WTC11 (cell line): ENCODE measurements at regions not wholly inside any gene's neighbourhood (a gene's known extent, or its start where the extent isn't known, plus 50 kb on each side); places are given as distances from the start of the nearest gene placed in this dataset.

Experiments used
- ATAC-seq: fragments of 200-7000 bp; cut with Tn5 transposase; 2 replicates; pipeline ENCODE4 v1.10.0; 2021; ENCODE audit warnings: mild to moderate bottlenecking, moderate library complexity
- CTCF ChIA-PET: fragments of 300-600 bp; sonication (Branson Sonifier 250); formaldehyde crosslinking; loops from one replicate; lab custom pipeline; 2021; ENCODE audit warnings: antibody characterized with exemption; lab: Charles Lee
- POLR2A ChIA-PET: fragments of 350-600 bp; sonication (Branson Sonifier 250); formaldehyde crosslinking; loops from one replicate; lab custom pipeline; 2021; ENCODE audit warnings: antibody characterized with exemption; lab: Charles Lee
- DNase-seq: peaks from one replicate; pipeline ENCODE4 v3.0.0; 2021; ENCODE audit warnings: low spot score
- H3K27ac Mint-ChIP-seq: 2 replicates; pipeline ENCODE4 v1.8.0; 2021; ENCODE audit warnings: mixed read lengths
- H3K27me3 Mint-ChIP-seq: 2 replicates; pipeline ENCODE4 v1.8.0; 2021; ENCODE audit warnings: low read depth, mild to moderate bottlenecking, moderate library complexity, mixed read lengths
- H3K36me3 Mint-ChIP-seq: 2 replicates; pipeline ENCODE4 v1.8.0; 2021; ENCODE audit warnings: mixed read lengths
- H3K4me1 Mint-ChIP-seq: 2 replicates; pipeline ENCODE4 v1.8.0; 2022; ENCODE audit warnings: mixed read lengths
- H3K4me3 Mint-ChIP-seq: 2 replicates; pipeline ENCODE4 v1.8.0; 2021; ENCODE audit warnings: mild to moderate bottlenecking, moderate library complexity, mixed read lengths
- H3K9me3 Mint-ChIP-seq: 2 replicates; pipeline ENCODE4 v1.8.0; 2021; ENCODE audit warnings: mixed read lengths
- CREB1 ChIP-seq: sonication (generic); formaldehyde crosslinking; IDR thresholded peaks from 2 replicates; pipeline ENCODE4 v1.8.0; 2023; ENCODE audit warnings: mild to moderate bottlenecking, missing genetic modification reagents
- ELF4 ChIP-seq: sonication (generic); formaldehyde crosslinking; IDR thresholded peaks from 2 replicates; pipeline ENCODE4 v1.8.1; 2022; ENCODE audit warnings: low read depth, mild to moderate bottlenecking, moderate library complexity, missing genetic modification reagents
- ETV6 ChIP-seq: sonication (generic); formaldehyde crosslinking; IDR thresholded peaks from 2 replicates; pipeline ENCODE4 v1.8.1; 2022; ENCODE audit warnings: mild to moderate bottlenecking, missing genetic modification reagents
- FOXP1 ChIP-seq: sonication (generic); formaldehyde crosslinking; IDR thresholded peaks from 2 replicates; pipeline ENCODE4 v1.8.0; 2022; ENCODE audit warnings: missing genetic modification reagents, mild to moderate bottlenecking, moderate library complexity, borderline replicate concordance
- GRHL2 ChIP-seq: fragments of 250-450 bp; sonication (Bioruptor Pico); IDR thresholded peaks from 2 replicates; pipeline ENCODE4 v1.8.0; 2022; ENCODE audit warnings: mild to moderate bottlenecking, moderate library complexity; ENCODE audit not compliant: insufficient replicate concordance, severe bottlenecking
- HMGA2 ChIP-seq: fragments of 250-450 bp; sonication (Bioruptor Pico); IDR thresholded peaks from 2 replicates; pipeline ENCODE4 v1.4.0; 2021; ENCODE audit warnings: mild to moderate bottlenecking, moderate library complexity
- JUN ChIP-seq: sonication (generic); formaldehyde crosslinking; IDR thresholded peaks from 2 replicates; pipeline ENCODE4 v1.8.0; 2023; ENCODE audit warnings: mild to moderate bottlenecking, missing genetic modification reagents
- KAT7 ChIP-seq: sonication (generic); formaldehyde crosslinking; IDR thresholded peaks from 2 replicates; pipeline ENCODE4 v1.8.1; 2023; ENCODE audit warnings: missing genetic modification reagents, mild to moderate bottlenecking, borderline replicate concordance
- ZBTB21 ChIP-seq: sonication (generic); formaldehyde crosslinking; IDR thresholded peaks from 2 replicates; pipeline ENCODE4 v1.8.1; 2023; ENCODE audit warnings: mild to moderate bottlenecking, missing genetic modification reagents, borderline replicate concordance
- ZNF232 ChIP-seq: sonication (generic); formaldehyde crosslinking; IDR thresholded peaks from 2 replicates; pipeline ENCODE4 v1.8.0; 2022; ENCODE audit warnings: mild to moderate bottlenecking, missing genetic modification reagents
- ZNF671 ChIP-seq: fragments of 250-450 bp; sonication (Bioruptor Pico); IDR thresholded peaks from 2 replicates; pipeline ENCODE4 v1.8.0; 2021; ENCODE audit warnings: mild to moderate bottlenecking
- TF ChIP-seq, protein P1 (sequence below): sonication (generic); formaldehyde crosslinking; IDR thresholded peaks from 2 replicates; pipeline ENCODE4 v1.8.1; 2022; ENCODE audit warnings: mild to moderate bottlenecking, moderate library complexity, missing genetic modification reagents
- TF ChIP-seq, protein P2 (sequence below): fragments of 250-450 bp; sonication (Bioruptor Pico); IDR thresholded peaks from 2 replicates; pipeline ENCODE4 v1.9.0; 2021; ENCODE audit warnings: mild to moderate bottlenecking
- TF ChIP-seq, protein P3 (sequence below): fragments of 250-450 bp; sonication (Bioruptor Pico); IDR thresholded peaks from 2 replicates; pipeline ENCODE4 v1.8.0; 2021; ENCODE audit warnings: mild to moderate bottlenecking
- TF ChIP-seq, protein P4 (sequence below): sonication (generic); formaldehyde crosslinking; IDR thresholded peaks from 2 replicates; pipeline ENCODE4 v1.8.1; 2023; ENCODE audit warnings: mild to moderate bottlenecking, missing genetic modification reagents, moderate library complexity
- TF ChIP-seq, protein P5 (sequence below): sonication (generic); formaldehyde crosslinking; IDR thresholded peaks from 2 replicates; pipeline ENCODE4 v1.8.1; 2022; ENCODE audit warnings: low read depth, missing genetic modification reagents, borderline replicate concordance
- TF ChIP-seq, protein P6 (sequence below): sonication (generic); formaldehyde crosslinking; IDR thresholded peaks from 2 replicates; pipeline ENCODE4 v1.8.1; 2023; ENCODE audit warnings: mild to moderate bottlenecking, missing genetic modification reagents
- TF ChIP-seq, protein P7 (sequence below): sonication (generic); formaldehyde crosslinking; IDR thresholded peaks from 2 replicates; pipeline ENCODE4 v1.8.0; 2022; ENCODE audit warnings: missing genetic modification reagents
- TF ChIP-seq, protein P8 (sequence below): sonication (generic); formaldehyde crosslinking; IDR thresholded peaks from 2 replicates; pipeline ENCODE4 v1.8.0; 2023; ENCODE audit warnings: missing genetic modification reagents, mild to moderate bottlenecking, borderline replicate concordance

DNA sequence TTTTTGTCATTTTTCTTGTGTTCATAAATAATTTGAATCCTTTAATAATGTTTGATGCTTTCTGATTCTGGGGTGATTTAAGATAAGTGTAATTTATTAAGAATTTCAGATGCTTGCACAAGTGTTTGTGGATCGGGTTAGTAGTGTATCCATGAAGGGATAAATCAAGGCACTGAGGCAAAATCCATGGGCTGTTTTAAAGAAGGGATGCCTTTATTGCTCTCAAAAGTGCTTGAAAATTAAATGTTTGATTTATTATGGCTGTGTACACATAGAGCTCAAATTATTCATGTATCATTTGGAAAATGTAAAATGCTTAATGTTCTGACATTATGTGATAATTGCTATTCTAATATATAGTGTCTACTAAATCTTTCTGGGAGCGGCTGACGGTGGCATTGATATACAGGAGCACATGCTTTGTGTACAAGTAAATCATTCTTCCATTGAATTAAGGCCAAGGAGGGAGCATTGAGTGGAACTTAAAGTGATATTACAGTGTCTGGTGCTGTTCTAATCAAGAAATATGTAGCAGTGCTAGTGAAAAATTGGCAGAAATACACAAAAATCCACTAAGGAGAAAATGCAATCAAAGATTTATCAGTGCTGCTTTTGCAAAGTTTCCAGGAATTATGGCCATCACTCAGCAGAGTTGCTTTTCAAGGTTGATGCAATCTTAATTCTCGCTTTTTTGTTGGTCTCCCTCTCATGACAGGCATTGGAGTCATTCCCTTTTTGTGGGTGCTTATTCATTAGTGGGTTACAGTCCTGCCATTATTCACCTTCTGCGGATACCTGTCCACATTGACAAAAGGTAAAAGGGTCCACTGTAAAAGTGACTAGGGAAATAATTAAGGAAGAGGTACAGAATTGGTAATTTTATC lies 181.6 kb downstream of the MFSD1 start:
- peaks cover 33% of the 10 kb centered on the region for H3K9me3 Mint-ChIP-seq
- POLR2A ChIA-PET = interaction anchor here (0.9 kb wide), 1 partner anchor 112 kb away, joined by 3 read pairs; no protein-coding TSS in a partner anchor
- H3K4me1 Mint-ChIP-seq = peaks cover 10% of the 10 kb centered on the region
- no peak overlapping the region for H3K27ac Mint-ChIP-seq
- no peak overlapping the region for H3K4me3 Mint-ChIP-seq
- TF ChIP-seq ELF4 (CRISPR knock-in tag) (no peak), JUN (CRISPR knock-in tag) (no peak), ZNF671 (CRISPR knock-in tag) (no peak), CREB1 (CRISPR knock-in tag) (no peak), ETV6 (CRISPR knock-in tag) (no peak), ZNF232 (CRISPR knock-in tag) (no peak), ZBTB21 (CRISPR knock-in tag) (no peak), KAT7 (no peak), FOXP1 (CRISPR knock-in tag) (no peak), GRHL2 (CRISPR knock-in tag) (no peak), HMGA2 (CRISPR knock-in tag) (no peak)
- TF ChIP-seq, protein P1, sequence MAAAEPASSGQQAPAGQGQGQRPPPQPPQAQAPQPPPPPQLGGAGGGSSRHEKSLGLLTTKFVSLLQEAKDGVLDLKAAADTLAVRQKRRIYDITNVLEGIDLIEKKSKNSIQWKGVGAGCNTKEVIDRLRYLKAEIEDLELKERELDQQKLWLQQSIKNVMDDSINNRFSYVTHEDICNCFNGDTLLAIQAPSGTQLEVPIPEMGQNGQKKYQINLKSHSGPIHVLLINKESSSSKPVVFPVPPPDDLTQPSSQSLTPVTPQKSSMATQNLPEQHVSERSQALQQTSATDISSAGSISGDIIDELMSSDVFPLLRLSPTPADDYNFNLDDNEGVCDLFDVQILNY (CRISPR knock-in tag) = no peak
- TF ChIP-seq, protein P2, sequence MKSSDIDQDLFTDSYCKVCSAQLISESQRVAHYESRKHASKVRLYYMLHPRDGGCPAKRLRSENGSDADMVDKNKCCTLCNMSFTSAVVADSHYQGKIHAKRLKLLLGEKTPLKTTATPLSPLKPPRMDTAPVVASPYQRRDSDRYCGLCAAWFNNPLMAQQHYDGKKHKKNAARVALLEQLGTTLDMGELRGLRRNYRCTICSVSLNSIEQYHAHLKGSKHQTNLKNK = no peak
- TF ChIP-seq, protein P3, sequence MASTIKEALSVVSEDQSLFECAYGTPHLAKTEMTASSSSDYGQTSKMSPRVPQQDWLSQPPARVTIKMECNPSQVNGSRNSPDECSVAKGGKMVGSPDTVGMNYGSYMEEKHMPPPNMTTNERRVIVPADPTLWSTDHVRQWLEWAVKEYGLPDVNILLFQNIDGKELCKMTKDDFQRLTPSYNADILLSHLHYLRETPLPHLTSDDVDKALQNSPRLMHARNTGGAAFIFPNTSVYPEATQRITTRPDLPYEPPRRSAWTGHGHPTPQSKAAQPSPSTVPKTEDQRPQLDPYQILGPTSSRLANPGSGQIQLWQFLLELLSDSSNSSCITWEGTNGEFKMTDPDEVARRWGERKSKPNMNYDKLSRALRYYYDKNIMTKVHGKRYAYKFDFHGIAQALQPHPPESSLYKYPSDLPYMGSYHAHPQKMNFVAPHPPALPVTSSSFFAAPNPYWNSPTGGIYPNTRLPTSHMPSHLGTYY (CRISPR knock-in tag) = no peak
- TF ChIP-seq, protein P4, sequence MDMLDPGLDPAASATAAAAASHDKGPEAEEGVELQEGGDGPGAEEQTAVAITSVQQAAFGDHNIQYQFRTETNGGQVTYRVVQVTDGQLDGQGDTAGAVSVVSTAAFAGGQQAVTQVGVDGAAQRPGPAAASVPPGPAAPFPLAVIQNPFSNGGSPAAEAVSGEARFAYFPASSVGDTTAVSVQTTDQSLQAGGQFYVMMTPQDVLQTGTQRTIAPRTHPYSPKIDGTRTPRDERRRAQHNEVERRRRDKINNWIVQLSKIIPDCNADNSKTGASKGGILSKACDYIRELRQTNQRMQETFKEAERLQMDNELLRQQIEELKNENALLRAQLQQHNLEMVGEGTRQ (CRISPR knock-in tag) = no peak
- TF ChIP-seq, protein P5, sequence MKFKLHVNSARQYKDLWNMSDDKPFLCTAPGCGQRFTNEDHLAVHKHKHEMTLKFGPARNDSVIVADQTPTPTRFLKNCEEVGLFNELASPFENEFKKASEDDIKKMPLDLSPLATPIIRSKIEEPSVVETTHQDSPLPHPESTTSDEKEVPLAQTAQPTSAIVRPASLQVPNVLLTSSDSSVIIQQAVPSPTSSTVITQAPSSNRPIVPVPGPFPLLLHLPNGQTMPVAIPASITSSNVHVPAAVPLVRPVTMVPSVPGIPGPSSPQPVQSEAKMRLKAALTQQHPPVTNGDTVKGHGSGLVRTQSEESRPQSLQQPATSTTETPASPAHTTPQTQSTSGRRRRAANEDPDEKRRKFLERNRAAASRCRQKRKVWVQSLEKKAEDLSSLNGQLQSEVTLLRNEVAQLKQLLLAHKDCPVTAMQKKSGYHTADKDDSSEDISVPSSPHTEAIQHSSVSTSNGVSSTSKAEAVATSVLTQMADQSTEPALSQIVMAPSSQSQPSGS (CRISPR knock-in tag) = no peak
- TF ChIP-seq, protein P6, sequence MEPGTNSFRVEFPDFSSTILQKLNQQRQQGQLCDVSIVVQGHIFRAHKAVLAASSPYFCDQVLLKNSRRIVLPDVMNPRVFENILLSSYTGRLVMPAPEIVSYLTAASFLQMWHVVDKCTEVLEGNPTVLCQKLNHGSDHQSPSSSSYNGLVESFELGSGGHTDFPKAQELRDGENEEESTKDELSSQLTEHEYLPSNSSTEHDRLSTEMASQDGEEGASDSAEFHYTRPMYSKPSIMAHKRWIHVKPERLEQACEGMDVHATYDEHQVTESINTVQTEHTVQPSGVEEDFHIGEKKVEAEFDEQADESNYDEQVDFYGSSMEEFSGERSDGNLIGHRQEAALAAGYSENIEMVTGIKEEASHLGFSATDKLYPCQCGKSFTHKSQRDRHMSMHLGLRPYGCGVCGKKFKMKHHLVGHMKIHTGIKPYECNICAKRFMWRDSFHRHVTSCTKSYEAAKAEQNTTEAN = no peak
- TF ChIP-seq, protein P7, sequence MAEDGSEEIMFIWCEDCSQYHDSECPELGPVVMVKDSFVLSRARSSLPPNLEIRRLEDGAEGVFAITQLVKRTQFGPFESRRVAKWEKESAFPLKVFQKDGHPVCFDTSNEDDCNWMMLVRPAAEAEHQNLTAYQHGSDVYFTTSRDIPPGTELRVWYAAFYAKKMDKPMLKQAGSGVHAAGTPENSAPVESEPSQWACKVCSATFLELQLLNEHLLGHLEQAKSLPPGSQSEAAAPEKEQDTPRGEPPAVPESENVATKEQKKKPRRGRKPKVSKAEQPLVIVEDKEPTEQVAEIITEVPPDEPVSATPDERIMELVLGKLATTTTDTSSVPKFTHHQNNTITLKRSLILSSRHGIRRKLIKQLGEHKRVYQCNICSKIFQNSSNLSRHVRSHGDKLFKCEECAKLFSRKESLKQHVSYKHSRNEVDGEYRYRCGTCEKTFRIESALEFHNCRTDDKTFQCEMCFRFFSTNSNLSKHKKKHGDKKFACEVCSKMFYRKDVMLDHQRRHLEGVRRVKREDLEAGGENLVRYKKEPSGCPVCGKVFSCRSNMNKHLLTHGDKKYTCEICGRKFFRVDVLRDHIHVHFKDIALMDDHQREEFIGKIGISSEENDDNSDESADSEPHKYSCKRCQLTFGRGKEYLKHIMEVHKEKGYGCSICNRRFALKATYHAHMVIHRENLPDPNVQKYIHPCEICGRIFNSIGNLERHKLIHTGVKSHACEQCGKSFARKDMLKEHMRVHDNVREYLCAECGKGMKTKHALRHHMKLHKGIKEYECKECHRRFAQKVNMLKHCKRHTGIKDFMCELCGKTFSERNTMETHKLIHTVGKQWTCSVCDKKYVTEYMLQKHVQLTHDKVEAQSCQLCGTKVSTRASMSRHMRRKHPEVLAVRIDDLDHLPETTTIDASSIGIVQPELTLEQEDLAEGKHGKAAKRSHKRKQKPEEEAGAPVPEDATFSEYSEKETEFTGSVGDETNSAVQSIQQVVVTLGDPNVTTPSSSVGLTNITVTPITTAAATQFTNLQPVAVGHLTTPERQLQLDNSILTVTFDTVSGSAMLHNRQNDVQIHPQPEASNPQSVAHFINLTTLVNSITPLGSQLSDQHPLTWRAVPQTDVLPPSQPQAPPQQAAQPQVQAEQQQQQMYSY = no peak
- TF ChIP-seq, protein P8, sequence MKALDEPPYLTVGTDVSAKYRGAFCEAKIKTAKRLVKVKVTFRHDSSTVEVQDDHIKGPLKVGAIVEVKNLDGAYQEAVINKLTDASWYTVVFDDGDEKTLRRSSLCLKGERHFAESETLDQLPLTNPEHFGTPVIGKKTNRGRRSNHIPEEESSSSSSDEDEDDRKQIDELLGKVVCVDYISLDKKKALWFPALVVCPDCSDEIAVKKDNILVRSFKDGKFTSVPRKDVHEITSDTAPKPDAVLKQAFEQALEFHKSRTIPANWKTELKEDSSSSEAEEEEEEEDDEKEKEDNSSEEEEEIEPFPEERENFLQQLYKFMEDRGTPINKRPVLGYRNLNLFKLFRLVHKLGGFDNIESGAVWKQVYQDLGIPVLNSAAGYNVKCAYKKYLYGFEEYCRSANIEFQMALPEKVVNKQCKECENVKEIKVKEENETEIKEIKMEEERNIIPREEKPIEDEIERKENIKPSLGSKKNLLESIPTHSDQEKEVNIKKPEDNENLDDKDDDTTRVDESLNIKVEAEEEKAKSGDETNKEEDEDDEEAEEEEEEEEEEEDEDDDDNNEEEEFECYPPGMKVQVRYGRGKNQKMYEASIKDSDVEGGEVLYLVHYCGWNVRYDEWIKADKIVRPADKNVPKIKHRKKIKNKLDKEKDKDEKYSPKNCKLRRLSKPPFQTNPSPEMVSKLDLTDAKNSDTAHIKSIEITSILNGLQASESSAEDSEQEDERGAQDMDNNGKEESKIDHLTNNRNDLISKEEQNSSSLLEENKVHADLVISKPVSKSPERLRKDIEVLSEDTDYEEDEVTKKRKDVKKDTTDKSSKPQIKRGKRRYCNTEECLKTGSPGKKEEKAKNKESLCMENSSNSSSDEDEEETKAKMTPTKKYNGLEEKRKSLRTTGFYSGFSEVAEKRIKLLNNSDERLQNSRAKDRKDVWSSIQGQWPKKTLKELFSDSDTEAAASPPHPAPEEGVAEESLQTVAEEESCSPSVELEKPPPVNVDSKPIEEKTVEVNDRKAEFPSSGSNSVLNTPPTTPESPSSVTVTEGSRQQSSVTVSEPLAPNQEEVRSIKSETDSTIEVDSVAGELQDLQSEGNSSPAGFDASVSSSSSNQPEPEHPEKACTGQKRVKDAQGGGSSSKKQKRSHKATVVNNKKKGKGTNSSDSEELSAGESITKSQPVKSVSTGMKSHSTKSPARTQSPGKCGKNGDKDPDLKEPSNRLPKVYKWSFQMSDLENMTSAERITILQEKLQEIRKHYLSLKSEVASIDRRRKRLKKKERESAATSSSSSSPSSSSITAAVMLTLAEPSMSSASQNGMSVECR (CRISPR knock-in tag) = no peak
- ATAC-seq (no peak), DNase-seq (no peak)
- H3K27me3 Mint-ChIP-seq = no peaks in the 10 kb centered on the region
- peaks cover 14% of the 10 kb centered on the region for H3K36me3 Mint-ChIP-seq
- CTCF ChIA-PET = no interaction called here
